Peyer's patch (tissue), 4 donors: ENCODE measurements at regions not wholly inside any gene's neighbourhood (a gene's known extent, or its start where the extent isn't known, plus 50 kb on each side); places are given as distances from the start of the nearest gene placed in this dataset.
"Not testable (repeated sequence)": the region's sequence is repeated elsewhere in the genome, so short reads cannot be mapped to it uniquely, and the experiment has no call there.

Experiments
- DNase-seq, 3 donors: peaks; one replicate each; pipeline ENCODE4 v3.0.0-alpha.2; 2017 to 2019
- H3K27ac ChIP-seq, 4 donors: fragments of 200-600 bp; sonication (generic); one replicate each; pipeline ENCODE4 v1.5.1; 2016 to 2019
- H3K27me3 ChIP-seq, 2 donors: fragments of 200-600 bp; sonication (generic); one replicate each; pipeline ENCODE4 v1.5.1; 2019
- H3K36me3 ChIP-seq, 3 donors: fragments of 200-600 bp; sonication (generic); one replicate each; pipeline ENCODE4 v1.5.1; 2016 to 2019
- H3K4me1 ChIP-seq, 4 donors: fragments of 200-600 bp; sonication (generic); one replicate each; pipeline ENCODE4 v1.5.1; 2016 to 2019
- H3K4me3 ChIP-seq, 4 donors: fragments of 200-600 bp; sonication (generic); 1 replicate in 3 of 4; 2 replicates in 1 of 4; pipeline ENCODE4 v1.5.1; 2016 to 2019; ENCODE audit warnings: mild to moderate bottlenecking in 1 of 4
- H3K9me3 ChIP-seq, 4 donors: fragments of 200-600 bp; sonication (generic); one replicate each; pipeline ENCODE4 v1.5.1; 2016 to 2019; ENCODE audit warnings: mild to moderate bottlenecking in 1 of 4
- CTCF ChIP-seq, 6 experiments: fragments of 450-650 bp in 4 of 6; fragments of 200-600 bp in 2 of 6; sonication (generic) in 1 of 6; IDR thresholded peaks; one replicate each; pipeline ENCODE4 v1.5.1; 2017 to 2019; ENCODE audit warnings: antibody characterized with exemption in 6 of 6, mild to moderate bottlenecking in 3 of 6, moderate library complexity in 1 of 6
- POLR2A ChIP-seq, 2 donors: fragments of 450-650 bp; IDR thresholded peaks; one replicate each; pipeline ENCODE4 v1.5.1; 2017; ENCODE audit warnings: antibody characterized with exemption in 2 of 2, mild to moderate bottlenecking in 2 of 2, moderate library complexity in 2 of 2

DNA sequence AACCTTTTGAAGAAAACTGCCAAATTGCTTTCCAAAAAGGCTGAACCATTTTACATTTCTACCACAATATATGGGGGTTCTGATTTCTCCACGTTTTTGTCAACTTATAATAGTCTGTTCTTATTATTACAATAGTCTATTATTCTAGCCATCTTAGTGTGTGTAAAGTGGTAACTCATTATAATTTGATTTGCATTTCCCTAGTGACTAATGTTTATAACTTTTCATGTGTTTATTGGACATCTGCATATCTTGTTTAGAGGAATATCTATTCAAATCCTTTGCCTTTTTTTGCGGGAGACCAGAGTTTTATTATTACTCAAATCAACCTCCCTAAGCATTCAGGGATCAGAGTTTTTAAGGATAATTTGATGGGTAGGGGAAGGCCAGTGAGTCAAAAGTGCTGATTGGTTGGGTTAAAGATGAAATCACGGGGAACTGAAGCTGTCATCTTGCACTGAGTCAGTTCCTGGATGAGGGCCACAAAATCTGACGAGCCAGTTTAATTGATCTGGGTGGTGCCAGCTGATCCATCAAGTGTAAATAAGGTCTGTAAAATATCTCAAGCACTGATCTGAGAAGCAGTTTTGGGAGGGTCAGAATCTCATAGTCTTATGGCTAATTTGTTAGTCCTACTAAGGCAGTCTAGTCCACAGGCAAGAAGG, 303.4 kb upstream of the NCKAP5 start:
- no peaks in the 10 kb centered on the region for H3K36me3 ChIP-seq
- no peaks in the 10 kb centered on the region for H3K4me1 ChIP-seq
- no peak for DNase-seq
- H3K9me3 ChIP-seq, result no peaks in the 10 kb centered on the region
- TF ChIP-seq CTCF (IDR thresholded peaks at IDR 0.05) (no peak), POLR2A (IDR thresholded peaks at IDR 0.05) (no peak)
- H3K27me3 ChIP-seq, result no peaks in the 10 kb centered on the region
- H3K27ac ChIP-seq, result no peak overlapping the region
- no peak overlapping the region for H3K4me3 ChIP-seq

- no peaks in the 10 kb centered on the region for H3K9me3 ChIP-seq
- no peaks in the 10 kb centered on the region for H3K36me3 ChIP-seq
- no peaks in the 10 kb centered on the region for H3K27me3 ChIP-seq
- H3K4me1 ChIP-seq, result no peaks in the 10 kb centered on the region
- H3K27ac ChIP-seq, result no peak overlapping the region
- no peak for TF ChIP-seq CTCF (IDR thresholded peaks at IDR 0.05)
- TF ChIP-seq POLR2A (IDR thresholded peaks at IDR 0.05), result no peak
- no peak overlapping the region for H3K4me3 ChIP-seq
- DNase-seq, result no peak
Measured at GRCh38 chr2:133878326-133878725, 310.1 kb upstream of the NCKAP5 start.

DNA sequence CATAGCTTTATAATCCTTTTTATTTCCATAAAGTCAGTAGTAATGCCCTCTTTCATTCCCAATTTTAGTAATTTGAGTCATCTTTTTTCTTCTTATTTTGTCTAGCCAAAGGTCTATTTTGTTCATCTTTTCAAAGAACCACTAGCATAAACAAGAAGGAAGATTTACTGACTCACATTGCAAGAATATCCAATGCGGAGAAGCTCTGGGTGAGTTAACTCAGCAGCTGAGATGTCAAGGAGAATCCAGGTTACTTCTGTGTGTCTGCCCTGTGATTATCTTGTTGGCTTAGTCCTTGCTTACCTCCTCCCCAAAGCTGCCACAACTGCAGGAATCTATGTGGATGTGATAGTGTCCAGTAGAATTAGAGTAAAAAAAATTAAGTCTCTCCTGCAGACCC, 311.4 kb upstream of the NCKAP5 start:
- DNase-seq, result no peak
- Histone ChIP-seq H3K36me3 (no peaks in the 10 kb centered on the region), H3K27ac (no peak overlapping the region), H3K4me3 (no peak overlapping the region), H3K9me3 (no peaks in the 10 kb centered on the region), H3K4me1 (no peaks in the 10 kb centered on the region), H3K27me3 (no peaks in the 10 kb centered on the region)
- no peak for TF ChIP-seq CTCF (IDR thresholded peaks at IDR 0.05)
- no peak for TF ChIP-seq POLR2A (IDR thresholded peaks at IDR 0.05)

- DNase-seq, H3K9me3 ChIP-seq, H3K4me1 ChIP-seq, H3K27ac ChIP-seq, H3K27me3 ChIP-seq, H3K4me3 ChIP-seq, H3K36me3 ChIP-seq: not testable (repeated sequence)
Measured at GRCh38 chr2:133882159-133882558, 313.9 kb upstream of the NCKAP5 start.

DNA sequence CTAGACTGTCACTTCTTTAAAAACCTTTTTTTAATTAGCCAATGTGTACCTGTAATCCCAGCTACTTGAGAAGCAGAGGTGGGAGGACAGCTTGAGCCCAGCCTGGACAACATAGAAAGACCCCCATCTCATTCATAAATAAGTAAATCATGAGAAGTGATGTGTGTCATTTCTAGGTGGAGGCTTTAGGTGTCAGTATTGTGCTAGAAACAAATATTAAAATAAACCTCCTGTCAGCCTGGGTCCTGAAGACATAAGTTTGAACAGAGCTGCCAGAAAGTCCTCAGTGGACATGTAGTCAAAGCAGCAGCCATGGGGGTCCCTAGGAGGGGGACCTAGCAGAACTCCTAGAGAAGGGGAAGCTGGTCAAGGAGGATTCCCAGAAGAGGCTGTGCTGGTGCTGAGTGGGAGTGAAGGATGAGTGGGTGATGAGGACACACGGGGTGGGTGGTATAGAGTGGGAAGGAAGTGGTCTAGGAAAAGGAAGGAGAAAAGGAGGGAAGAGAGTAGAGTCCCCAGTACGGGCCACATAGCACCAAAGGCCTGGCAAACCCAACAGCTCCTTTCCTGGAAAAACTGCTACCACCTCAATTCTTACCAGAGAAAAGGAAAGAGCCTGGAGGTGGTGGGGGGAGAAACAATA, 316.6 kb upstream of the NCKAP5 start:
- TF ChIP-seq CTCF (IDR thresholded peaks at IDR 0.05) (peak in 4 of 6 experiments; percentile 15 to 36 (median 22)), POLR2A (IDR thresholded peaks at IDR 0.05) (no peak)
- no peak overlapping the region for H3K27ac ChIP-seq
- H3K27me3 ChIP-seq, result no peaks in the 10 kb centered on the region
- no peaks in the 10 kb centered on the region for H3K36me3 ChIP-seq
- H3K9me3 ChIP-seq, result no peaks in the 10 kb centered on the region
- H3K4me3 ChIP-seq, result no peak overlapping the region
- DNase-seq, result no peak
- no peaks in the 10 kb centered on the region for H3K4me1 ChIP-seq

- Histone ChIP-seq H3K4me3 (no peak overlapping the region), H3K36me3 (no peaks in the 10 kb centered on the region), H3K4me1 (no peaks in the 10 kb centered on the region), H3K27me3 (no peaks in the 10 kb centered on the region), H3K9me3 (no peaks in the 10 kb centered on the region), H3K27ac (no peak overlapping the region)
- TF ChIP-seq CTCF (IDR thresholded peaks at IDR 0.05) (no peak), POLR2A (IDR thresholded peaks at IDR 0.05) (no peak)
- no peak for DNase-seq
Measured at GRCh38 chr2:133885847-133886246, 317.6 kb upstream of the NCKAP5 start.
